Left renal cortex interstitium (tissue), 4 donors: ENCODE measurements at regions not wholly inside any gene's neighbourhood (a gene's known extent, or its start where the extent isn't known, plus 50 kb on each side); places are given as distances from the start of the nearest gene placed in this dataset.

Experiments
- DNase-seq, 4 donors: peaks; one replicate each; pipeline ENCODE4 v3.0.0-alpha.2; 2013; ENCODE audit warnings: low read depth in 4 of 4, low spot score in 2 of 4, missing footprints in 1 of 4

DNA sequence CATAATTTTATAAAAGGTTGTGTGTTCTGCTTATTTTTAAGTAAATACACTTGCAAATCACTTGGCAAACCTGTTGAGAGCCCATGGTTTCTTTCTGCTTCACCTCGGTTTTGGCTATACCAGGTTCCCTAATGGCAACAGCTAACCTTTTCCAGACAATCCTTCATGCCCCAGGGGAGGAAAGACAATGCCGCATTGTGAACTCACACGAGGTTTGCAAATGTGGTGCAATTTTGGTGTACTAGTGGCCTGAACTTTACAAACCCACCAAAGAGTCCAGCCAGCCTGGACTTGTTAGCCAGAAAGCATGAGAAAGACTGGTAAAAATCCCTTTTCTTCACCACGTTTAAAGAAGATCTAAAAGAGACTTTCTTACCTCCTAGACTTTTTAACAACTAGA lies 84.8 kb upstream of the SOX4 start:
- no peak for DNase-seq

DNA sequence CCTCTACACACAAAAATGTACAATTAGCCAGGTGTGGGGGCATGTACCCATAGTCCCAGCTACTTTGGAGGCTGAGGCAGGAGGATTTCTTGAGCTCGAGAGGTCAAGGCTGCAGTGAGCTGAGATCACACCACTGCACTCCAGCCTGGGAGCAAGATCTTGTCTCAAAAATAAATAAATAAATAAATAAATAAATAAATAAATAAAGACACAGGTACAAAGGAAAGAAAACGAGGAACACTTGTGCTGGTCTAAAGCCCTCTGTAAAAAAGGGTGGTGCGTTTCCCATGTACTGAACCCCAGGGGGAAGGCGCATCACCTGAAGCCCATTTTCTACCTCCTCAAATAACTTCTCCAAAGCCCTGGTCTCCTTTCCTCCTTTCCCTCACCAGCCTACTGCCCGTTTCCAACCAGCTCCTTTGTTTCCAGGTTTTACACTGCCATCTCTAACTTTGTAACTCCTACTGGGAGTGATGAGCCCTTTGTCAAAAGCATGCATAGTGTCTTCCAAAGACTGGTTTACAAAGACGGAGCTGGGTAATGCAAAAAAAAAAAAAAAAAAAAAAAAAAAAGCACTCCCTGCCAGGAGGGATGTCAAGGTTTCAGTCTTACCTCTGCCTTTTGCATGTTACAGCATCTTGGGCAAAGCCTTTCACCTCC lies 81.5 kb upstream of the SOX4 start:
- DNase-seq, result no peak

- DNase-seq, result no peak
These were observed 79.3 kb upstream of the SOX4 start for GRCh38 chr6:21514288-21514687.

- no peak for DNase-seq
These were observed 75.2 kb upstream of the SOX4 start for GRCh38 chr6:21518317-21518716.

- no peak for DNase-seq
These were observed 73.9 kb upstream of the SOX4 start for GRCh38 chr6:21519642-21520041.

GRCh38 chr6:21521276-21521675 lies 72.3 kb upstream of the SOX4 start:
- no peak for DNase-seq

DNA sequence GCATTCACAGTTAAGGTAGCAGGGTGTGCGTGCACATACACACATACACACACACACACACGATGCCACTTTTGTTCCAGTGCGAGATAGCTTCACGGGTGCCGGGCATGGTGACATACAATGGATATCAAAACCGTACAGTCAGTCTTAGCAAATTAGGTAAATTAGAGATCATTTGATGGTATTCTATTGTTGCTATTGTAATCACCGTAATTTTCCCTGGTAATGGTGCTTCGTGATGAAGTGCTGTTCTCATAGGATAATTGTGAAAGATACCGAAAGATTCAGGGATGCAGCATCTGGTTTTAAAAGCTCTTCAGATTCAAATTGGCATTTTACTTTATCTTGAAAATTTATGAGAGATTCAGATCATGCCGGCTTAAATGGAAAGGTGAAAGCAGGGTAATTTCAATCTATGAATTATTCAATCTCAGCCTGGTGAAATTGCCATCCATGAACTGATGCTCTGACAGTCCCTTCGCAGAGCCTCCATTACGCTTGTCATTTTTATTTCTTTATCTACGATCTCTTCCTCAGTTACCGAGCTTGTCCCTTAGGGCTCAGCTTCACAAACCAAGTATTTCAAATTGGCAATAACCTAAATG lies 71.3 kb upstream of the SOX4 start:
- no peak for DNase-seq

DNA sequence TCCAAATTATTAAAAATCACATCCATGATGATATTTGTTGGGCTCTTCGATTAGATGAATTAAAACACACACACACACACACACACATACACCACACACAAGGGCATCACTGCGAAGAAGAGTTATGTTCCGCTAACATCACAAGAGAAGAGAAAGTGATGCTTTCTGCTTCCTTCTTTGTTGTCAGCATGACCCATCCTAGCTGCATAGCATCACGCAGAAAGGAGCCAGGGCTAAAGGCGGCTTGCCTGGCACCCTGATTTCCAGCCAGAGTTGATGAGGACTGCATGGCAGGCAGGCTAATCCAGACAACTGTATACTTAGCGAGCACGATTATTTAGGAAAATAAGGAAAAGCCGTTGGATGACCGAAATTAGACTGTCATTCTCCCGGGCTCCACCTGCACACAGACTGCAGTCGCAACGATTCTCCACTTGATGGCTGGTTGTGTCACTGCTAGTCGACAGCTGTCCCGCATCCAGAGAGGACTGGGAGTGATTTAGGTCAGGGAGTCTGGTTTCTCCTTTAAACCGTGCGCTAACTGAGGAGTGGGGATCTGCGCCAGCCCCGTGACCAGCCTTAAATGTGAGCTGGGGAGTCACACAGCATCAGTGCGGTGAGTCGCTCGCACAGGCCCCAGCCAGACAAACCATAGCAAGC lies 70.6 kb upstream of the SOX4 start:
- DNase-seq, result no peak

DNA sequence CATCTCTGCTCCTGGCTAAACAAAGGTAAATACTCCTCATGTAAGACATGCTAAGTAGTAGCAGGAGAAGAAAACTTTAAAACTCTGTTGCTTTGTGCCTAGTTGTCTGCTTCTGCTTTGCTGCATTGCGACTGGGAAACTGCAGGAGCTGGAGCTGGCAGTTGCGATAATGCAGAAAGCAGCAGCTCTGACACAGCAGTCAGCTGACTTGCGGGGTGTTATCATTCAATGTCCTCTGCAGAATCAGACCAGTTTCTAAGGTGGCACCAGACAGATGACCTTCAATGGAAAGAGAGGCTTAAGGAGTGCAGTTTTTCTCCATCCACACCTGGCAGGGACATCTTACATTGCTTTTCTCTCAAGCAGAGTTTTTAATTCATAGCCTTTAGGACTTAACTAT lies 69.9 kb upstream of the SOX4 start:
- no peak for DNase-seq

- DNase-seq, result no peak
These were observed 69.3 kb upstream of the SOX4 start for GRCh38 chr6:21524201-21524600.

- DNase-seq, result no peak
These were observed 66.6 kb upstream of the SOX4 start for GRCh38 chr6:21526974-21527373.

DNA sequence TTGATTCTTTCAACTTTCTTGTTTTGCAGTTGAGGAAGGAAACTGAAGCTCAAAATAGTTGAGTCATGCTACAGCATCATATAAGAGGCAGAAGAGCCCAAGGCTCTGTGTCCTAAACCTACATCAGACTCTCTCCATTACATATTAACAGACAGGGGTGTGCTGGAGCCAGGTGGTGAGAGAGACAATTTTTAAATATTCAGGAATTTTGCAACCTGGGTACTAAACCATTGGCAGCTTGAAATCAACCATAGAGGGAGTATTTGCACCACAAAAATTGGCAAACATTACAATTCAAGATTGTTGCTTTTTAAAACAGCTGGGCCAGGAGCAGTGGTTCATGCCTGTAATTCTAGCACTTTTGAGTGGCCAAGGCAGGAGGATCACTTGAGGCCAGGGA lies 65.8 kb upstream of the SOX4 start:
- DNase-seq, result no peak

- no peak for DNase-seq
These were observed 64.1 kb upstream of the SOX4 start for GRCh38 chr6:21529431-21529830.

- DNase-seq, result no peak
These were observed 62.2 kb upstream of the SOX4 start for GRCh38 chr6:21531393-21531792.

- no peak for DNase-seq
These were observed 59.9 kb upstream of the SOX4 start for GRCh38 chr6:21533678-21534077.

DNA sequence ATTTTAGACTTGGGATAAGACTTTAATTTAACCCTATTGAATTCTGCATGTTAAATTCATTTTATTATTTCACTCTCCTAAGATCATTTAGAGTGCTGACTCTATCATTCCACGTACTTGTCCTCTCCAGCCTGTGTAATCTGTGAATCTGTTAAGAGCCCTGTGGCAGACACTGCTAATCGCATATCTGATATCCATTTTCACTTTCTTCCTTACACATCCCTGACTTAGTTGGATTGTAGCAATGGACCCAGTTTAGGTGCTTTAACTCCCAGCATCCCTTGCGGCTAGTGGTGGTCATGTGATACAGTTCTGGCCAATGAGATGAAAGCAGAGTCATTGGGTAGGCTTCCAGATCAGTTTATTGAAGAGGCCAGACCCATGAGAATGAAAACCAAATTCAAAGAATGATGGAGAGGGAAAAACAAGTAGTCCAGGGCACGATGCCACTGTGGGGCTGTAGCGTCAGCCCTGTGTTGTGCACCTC lies 57.2 kb upstream of the SOX4 start:
- no peak for DNase-seq

DNA sequence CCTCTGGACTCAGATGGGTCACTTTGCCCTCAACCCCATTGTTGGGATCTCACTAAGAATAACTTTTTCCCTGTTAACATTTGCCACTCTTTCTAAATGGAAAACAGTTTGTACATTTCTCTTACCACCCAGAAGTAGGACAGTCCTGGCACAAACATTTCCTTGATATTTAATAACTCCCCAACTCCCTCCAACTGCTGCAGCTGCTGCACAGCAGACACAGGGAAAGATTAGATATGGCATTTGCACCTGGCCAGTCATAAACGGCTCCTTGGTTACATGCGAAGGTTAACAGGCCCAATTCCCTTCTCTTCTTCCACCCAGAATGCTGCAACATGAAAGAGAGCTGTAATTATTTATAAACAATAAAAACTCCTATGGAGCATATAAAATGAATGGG lies 55.9 kb upstream of the SOX4 start:
- DNase-seq, result no peak

DNA sequence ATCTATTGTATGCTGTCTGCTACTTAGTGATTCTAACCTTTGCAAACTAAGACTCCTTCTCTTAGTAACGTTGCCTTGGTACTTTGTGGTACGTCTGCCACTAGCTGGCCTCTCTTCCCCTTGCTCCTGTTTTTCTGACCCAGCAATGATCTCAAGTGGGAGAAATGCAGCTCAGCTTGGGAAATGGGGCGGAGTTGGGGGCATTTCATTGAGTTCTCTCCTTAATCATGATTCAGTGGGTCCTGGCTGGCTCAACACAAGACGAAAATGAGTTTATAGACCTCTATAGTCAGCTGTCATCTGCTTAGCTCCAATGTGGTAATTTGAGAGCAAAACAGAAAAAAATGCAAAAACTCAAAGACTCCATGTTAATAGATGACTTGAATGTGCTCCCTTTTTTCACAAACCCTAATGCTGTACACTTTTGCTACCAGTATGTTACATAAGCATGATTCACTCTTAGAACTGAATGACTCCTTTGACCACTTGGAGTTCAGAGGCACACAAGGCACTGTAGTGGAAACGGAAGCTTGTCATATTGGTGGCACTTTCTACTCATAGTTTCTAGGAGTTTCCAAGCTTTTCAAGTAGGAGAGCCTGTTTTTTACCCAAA lies 55.3 kb upstream of the SOX4 start:
- DNase-seq, result no peak

DNA sequence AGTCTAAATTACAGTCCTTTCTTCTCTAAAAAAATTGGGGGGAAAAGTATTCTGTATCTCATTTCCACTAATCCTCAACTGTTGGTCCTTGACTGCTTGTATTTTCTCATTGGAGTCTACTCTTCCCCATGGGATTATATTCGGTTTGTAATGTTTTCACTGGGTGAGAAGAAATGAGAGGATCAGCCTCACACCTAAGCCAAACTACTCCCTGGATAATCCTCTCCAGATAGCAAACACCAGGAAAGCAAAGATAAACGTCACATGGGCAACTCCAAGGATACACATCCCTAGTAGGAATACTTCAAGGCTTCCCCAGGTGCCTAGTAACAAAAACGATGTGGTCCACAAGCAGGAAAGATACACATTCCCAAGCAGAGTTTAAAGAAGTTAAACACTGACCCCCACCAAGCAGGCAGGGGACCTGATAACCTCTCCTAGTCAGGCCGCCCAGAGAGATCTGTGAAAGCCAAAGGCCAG lies 53.9 kb upstream of the SOX4 start:
- DNase-seq, result no peak
